Neuron (in vitro differentiated cells): ENCODE measurements at regions not wholly inside any gene's neighbourhood (a gene's known extent, or its start where the extent isn't known, plus 50 kb on each side); places are given as distances from the start of the nearest gene placed in this dataset.

Experiments
- H2AFZ ChIP-seq: one replicate; pipeline ENCODE4 v1.6.1; 2013; ENCODE audit warnings: low read depth, mild to moderate bottlenecking, inconsistent platforms, low read length, moderate library complexity
- H3K27me3 ChIP-seq: one replicate; pipeline ENCODE4 v1.6.1; 2013; ENCODE audit warnings: low read length; ENCODE audit not compliant: insufficient read depth
- H3K36me3 ChIP-seq: one replicate; pipeline ENCODE4 v1.6.1; 2013; ENCODE audit warnings: low read length; ENCODE audit not compliant: insufficient read depth
- H3K4me1 ChIP-seq: one replicate; pipeline ENCODE4 v1.6.1; 2013; ENCODE audit warnings: low read length; ENCODE audit not compliant: insufficient read depth
- H3K4me3 ChIP-seq: 2 replicates; pipeline ENCODE4 v1.5.1; 2013; ENCODE audit warnings: mild to moderate bottlenecking, low read length, moderate library complexity
- H3K9me3 ChIP-seq: one replicate; pipeline ENCODE4 v1.6.1; 2013; ENCODE audit warnings: low read length

DNA sequence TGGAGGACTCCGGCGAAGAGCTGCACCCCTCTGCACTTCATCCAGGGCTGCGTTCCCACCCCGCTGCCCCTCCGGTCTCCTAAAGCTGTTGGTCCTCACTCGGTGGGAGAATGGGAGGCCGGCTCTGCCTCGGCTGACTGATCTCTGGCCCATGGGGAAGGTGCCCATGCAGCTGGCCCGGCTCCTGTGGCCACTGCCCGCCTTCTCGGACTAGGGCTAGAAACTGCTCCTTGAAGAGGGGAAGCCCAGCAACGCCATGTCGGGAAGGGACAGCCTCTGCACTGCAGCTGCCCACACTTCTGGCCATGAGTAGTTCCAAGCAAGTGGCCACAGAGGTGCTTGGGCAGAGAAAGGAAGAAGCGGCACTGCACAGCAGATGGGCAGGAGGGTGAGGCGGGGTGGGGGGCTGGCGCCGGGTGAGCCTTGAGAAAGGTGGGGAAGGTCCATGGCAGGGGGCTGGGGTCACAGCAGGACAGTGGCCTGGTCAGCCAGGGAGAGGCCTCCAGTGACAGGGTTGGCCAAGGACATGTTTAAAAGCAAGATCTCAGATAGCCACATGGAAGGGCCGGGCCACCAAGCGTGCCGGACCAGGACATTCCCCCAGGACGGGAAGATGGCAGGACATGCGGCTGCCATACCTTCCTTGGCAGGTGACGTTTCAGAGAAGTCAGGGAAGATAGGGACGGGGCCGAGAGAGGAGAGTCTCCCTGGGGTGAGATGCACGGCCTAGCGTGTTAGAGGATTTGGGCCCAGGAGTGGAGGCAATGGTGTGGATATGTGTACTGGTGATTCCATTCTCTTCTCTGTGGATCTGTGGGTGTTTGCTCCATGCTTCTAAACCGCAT, 158.8 kb upstream of the HDAC4 start:
- H2AFZ ChIP-seq = no peak overlapping the region
- H3K4me3 ChIP-seq = no peak overlapping the region
- H3K4me1 ChIP-seq = no peaks in the 10 kb centered on the region
- H3K9me3 ChIP-seq = no peaks in the 10 kb centered on the region
- peaks cover 28% of the 10 kb centered on the region for H3K27me3 ChIP-seq
- H3K36me3 ChIP-seq = no peaks in the 10 kb centered on the region

GRCh38 chr2:239558661-239559060, 157.8 kb upstream of the HDAC4 start:
- Histone ChIP-seq H3K36me3 (no peaks in the 10 kb centered on the region), H3K4me3 (no peak overlapping the region), H3K4me1 (no peaks in the 10 kb centered on the region), H2AFZ (no peak overlapping the region), H3K9me3 (no peaks in the 10 kb centered on the region), H3K27me3 (peaks cover 28% of the 10 kb centered on the region)

DNA sequence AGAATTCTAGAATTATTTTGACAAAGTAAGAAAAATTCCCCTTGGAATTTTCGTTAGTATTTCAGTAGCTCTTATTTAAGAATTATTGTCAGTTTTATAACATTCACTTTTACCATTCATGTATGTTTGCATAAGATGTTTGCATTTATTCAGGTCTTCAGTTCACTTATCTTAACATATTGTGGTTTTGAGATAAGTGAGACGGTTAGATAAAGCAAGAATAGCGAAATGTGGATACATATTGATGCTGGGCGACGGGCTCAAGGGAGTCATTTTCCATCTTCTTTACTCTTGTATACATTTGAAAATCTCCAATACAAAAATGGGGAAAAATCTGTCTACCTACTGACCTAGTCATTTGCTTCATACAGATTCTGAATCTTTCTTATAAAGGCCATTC, 156.7 kb upstream of the HDAC4 start:
- Histone ChIP-seq H3K4me3 (no peak overlapping the region), H2AFZ (no peak overlapping the region), H3K27me3 (peaks cover 28% of the 10 kb centered on the region), H3K9me3 (no peaks in the 10 kb centered on the region), H3K36me3 (no peaks in the 10 kb centered on the region), H3K4me1 (no peaks in the 10 kb centered on the region)

DNA sequence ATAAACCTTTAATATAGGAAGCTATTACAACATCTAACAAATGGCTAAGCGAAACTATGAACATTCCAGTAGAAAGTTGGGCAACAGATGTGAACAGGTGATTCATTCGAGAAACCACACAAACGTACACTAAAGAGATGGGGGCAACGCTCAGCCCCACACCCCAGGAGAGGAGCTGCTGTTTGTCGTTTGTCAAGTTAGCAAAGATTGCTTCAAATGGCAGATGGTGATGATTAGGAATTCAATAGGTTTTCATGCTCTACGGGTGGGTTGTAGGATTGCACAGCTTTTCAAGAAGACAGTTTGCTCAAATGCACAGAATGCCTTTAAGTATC, 154.7 kb upstream of the HDAC4 start:
- no peak overlapping the region for H2AFZ ChIP-seq
- no peaks in the 10 kb centered on the region for H3K9me3 ChIP-seq
- no peak overlapping the region for H3K4me3 ChIP-seq
- H3K4me1 ChIP-seq = no peaks in the 10 kb centered on the region
- peaks cover 22% of the 10 kb centered on the region for H3K27me3 ChIP-seq
- no peaks in the 10 kb centered on the region for H3K36me3 ChIP-seq

GRCh38 chr2:239554766-239555570, 154.1 kb upstream of the HDAC4 start:
- H3K36me3 ChIP-seq = no peaks in the 10 kb centered on the region
- H2AFZ ChIP-seq = no peak overlapping the region
- no peak overlapping the region for H3K4me3 ChIP-seq
- no peaks in the 10 kb centered on the region for H3K4me1 ChIP-seq
- H3K27me3 ChIP-seq = peaks cover 20% of the 10 kb centered on the region
- no peaks in the 10 kb centered on the region for H3K9me3 ChIP-seq

DNA sequence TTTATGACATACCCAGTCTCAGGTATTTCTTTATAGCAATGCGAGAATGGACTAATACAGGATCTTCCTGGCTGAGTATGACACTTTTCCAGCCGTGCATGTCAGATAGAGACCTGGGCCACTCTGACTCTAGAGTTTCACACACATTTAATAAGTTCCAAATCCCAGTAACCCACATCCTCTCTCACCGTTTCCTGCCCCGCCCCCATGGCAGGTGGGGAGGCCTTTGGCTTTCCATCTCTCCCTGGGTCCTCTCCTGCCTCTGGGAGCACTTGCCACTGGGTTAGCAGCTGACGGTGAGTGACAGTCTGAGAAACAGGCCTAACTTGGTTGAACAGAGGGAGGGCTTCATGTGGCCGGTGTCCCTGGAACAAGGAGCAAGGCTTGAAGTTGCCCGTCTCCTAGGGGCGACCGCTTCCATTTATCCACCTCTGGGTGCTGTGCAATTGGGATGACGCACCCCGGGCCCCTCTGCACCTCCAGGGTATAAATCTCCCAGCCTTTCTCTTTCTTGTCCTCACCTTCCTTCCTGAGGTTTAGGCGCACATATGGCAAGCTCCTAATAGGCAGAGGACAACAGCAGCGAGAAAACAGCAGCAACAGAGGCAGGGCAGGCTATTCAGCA, 152.7 kb upstream of the HDAC4 start:
- Histone ChIP-seq H2AFZ (no peak overlapping the region), H3K36me3 (no peaks in the 10 kb centered on the region), H3K4me1 (no peaks in the 10 kb centered on the region), H3K4me3 (no peak overlapping the region), H3K27me3 (peaks cover 8% of the 10 kb centered on the region), H3K9me3 (no peaks in the 10 kb centered on the region)

- H3K36me3 ChIP-seq = no peaks in the 10 kb centered on the region
- H3K4me3 ChIP-seq = no peak overlapping the region
- no peaks in the 10 kb centered on the region for H3K9me3 ChIP-seq
- H3K27me3 ChIP-seq = peaks cover 4% of the 10 kb centered on the region
- H2AFZ ChIP-seq = no peak overlapping the region
- no peaks in the 10 kb centered on the region for H3K4me1 ChIP-seq
Observed at GRCh38 chr2:239552213-239552926, 151.6 kb upstream of the HDAC4 start.

GRCh38 chr2:239551206-239551605, 150.4 kb upstream of the HDAC4 start:
- H2AFZ ChIP-seq = no peak overlapping the region
- no peak overlapping the region for H3K4me3 ChIP-seq
- no peaks in the 10 kb centered on the region for H3K4me1 ChIP-seq
- no peaks in the 10 kb centered on the region for H3K9me3 ChIP-seq
- peaks cover 4% of the 10 kb centered on the region for H3K27me3 ChIP-seq
- H3K36me3 ChIP-seq = no peaks in the 10 kb centered on the region

DNA sequence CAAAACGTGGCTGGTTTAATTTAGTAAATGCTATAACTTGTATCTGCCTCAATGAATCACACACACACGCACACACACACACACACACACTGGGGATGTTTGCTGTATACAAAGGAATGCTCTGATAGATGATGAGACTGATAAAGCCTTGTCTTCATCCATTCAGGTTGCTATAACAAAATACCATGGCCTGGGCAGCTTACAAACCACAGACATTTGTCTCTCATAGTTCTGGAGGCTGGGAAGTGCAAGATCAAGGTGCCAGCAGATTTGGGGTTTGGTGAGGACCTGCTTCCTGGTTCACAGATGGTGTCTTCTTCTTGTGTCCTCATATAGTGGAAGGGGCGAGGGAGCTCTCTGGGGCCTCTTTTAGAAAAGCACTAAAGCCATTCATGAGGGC, 149.5 kb upstream of the HDAC4 start:
- peaks cover 4% of the 10 kb centered on the region for H3K27me3 ChIP-seq
- H3K4me1 ChIP-seq = no peaks in the 10 kb centered on the region
- H3K9me3 ChIP-seq = no peaks in the 10 kb centered on the region
- no peak overlapping the region for H2AFZ ChIP-seq
- no peaks in the 10 kb centered on the region for H3K36me3 ChIP-seq
- no peak overlapping the region for H3K4me3 ChIP-seq

- H3K36me3 ChIP-seq = no peaks in the 10 kb centered on the region
- H3K27me3 ChIP-seq = peaks cover 1% of the 10 kb centered on the region
- H3K4me1 ChIP-seq = no peaks in the 10 kb centered on the region
- no peak overlapping the region for H2AFZ ChIP-seq
- H3K9me3 ChIP-seq = no peaks in the 10 kb centered on the region
- no peak overlapping the region for H3K4me3 ChIP-seq
Observed at GRCh38 chr2:239549711-239550255, 149.0 kb upstream of the HDAC4 start.

- H2AFZ ChIP-seq = no peak overlapping the region
- no peaks in the 10 kb centered on the region for H3K9me3 ChIP-seq
- H3K27me3 ChIP-seq = no peaks in the 10 kb centered on the region
- H3K4me3 ChIP-seq = no peak overlapping the region
- H3K36me3 ChIP-seq = no peaks in the 10 kb centered on the region
- H3K4me1 ChIP-seq = no peaks in the 10 kb centered on the region
Observed at GRCh38 chr2:239548965-239549595, 148.3 kb upstream of the HDAC4 start.

GRCh38 chr2:239548451-239548871, 147.6 kb upstream of the HDAC4 start:
- no peaks in the 10 kb centered on the region for H3K27me3 ChIP-seq

More at GRCh38 chr2:239548451-239548871, 147.6 kb upstream of the HDAC4 start:
- H3K4me1 ChIP-seq = no peaks in the 10 kb centered on the region
- no peaks in the 10 kb centered on the region for H3K9me3 ChIP-seq
- no peaks in the 10 kb centered on the region for H3K36me3 ChIP-seq
- no peak overlapping the region for H3K4me3 ChIP-seq
- no peak overlapping the region for H2AFZ ChIP-seq
